Right forelimb (tissue), 1 donor: ENCODE measurements at regions not wholly inside any gene's neighbourhood (a gene's known extent, or its start where the extent isn't known, plus 50 kb on each side); places are given as distances from the start of the nearest gene placed in this dataset.

Source experiments
- DNase-seq: peaks from one replicate; pipeline ENCODE4 v3.0.0-alpha.2; 2018

GRCh38 chr10:3723766-3724165, 61.2 kb downstream of the KLF6 start:
- DNase-seq = no peak

- no peak for DNase-seq
Observed at GRCh38 chr10:3720228-3721019, 64.6 kb downstream of the KLF6 start.

- no peak for DNase-seq
Observed at GRCh38 chr10:3719024-3719843, 65.8 kb downstream of the KLF6 start.

- no peak for DNase-seq
Observed at GRCh38 chr10:3716093-3716492, 68.9 kb downstream of the KLF6 start.

- no peak for DNase-seq
Observed at GRCh38 chr10:3714967-3715366, 70.0 kb downstream of the KLF6 start.

GRCh38 chr10:3714531-3714930, 70.5 kb downstream of the KLF6 start:
- no peak for DNase-seq

GRCh38 chr10:3712707-3713106, 72.3 kb downstream of the KLF6 start:
- no peak for DNase-seq

GRCh38 chr10:3711918-3712317, 73.1 kb downstream of the KLF6 start:
- DNase-seq = no peak

- no peak for DNase-seq
Observed at GRCh38 chr10:3710764-3711163, 74.2 kb downstream of the KLF6 start.

GRCh38 chr10:3709456-3710060, 75.5 kb downstream of the KLF6 start:
- no peak for DNase-seq

GRCh38 chr10:3708852-3709251, 76.2 kb downstream of the KLF6 start:
- no peak for DNase-seq

GRCh38 chr10:3704565-3705325, 80.3 kb downstream of the KLF6 start:
- no peak for DNase-seq

GRCh38 chr10:3702569-3702968, 82.4 kb downstream of the KLF6 start:
- no peak for DNase-seq

GRCh38 chr10:3702056-3702546, 82.9 kb downstream of the KLF6 start:
- DNase-seq = no peak

- no peak for DNase-seq
Observed at GRCh38 chr10:3701491-3701890, 83.5 kb downstream of the KLF6 start.

GRCh38 chr10:3700531-3701076, 84.4 kb downstream of the KLF6 start:
- no peak for DNase-seq

- DNase-seq = no peak
Observed at GRCh38 chr10:3699916-3700315, 85.1 kb downstream of the KLF6 start.

- DNase-seq = no peak
Observed at GRCh38 chr10:3698312-3698711, 86.7 kb downstream of the KLF6 start.

- no peak for DNase-seq
Observed at GRCh38 chr10:3693698-3694080, 91.3 kb downstream of the KLF6 start.

- DNase-seq = no peak
Observed at GRCh38 chr10:3693022-3693697, 91.8 kb downstream of the KLF6 start.

GRCh38 chr10:3692387-3692999, 92.5 kb downstream of the KLF6 start:
- DNase-seq = no peak

GRCh38 chr10:3691482-3691881, 93.5 kb downstream of the KLF6 start:
- no peak for DNase-seq
